Testis (tissue), 2 donors: ENCODE measurements at regions not wholly inside any gene's neighbourhood (a gene's known extent, or its start where the extent isn't known, plus 50 kb on each side); places are given as distances from the start of the nearest gene placed in this dataset.

Experiments used
- POLR2A ChIP-seq: fragments of 450-650 bp; IDR thresholded peaks from one replicate; pipeline ENCODE4 v1.6.1; 2017; ENCODE audit warnings: antibody characterized with exemption, mild to moderate bottlenecking, moderate library complexity
- TF ChIP-seq, protein P1 (sequence below), 3 experiments: fragments of 450-650 bp in 2 of 3; fragments of 200-600 bp in 1 of 3; sonication (generic) in 1 of 3; IDR thresholded peaks; one replicate each; pipeline ENCODE4 v1.5.1; 2016 to 2019; ENCODE audit warnings: antibody characterized with exemption in 3 of 3, mild to moderate bottlenecking in 2 of 3, moderate library complexity in 1 of 3

DNA sequence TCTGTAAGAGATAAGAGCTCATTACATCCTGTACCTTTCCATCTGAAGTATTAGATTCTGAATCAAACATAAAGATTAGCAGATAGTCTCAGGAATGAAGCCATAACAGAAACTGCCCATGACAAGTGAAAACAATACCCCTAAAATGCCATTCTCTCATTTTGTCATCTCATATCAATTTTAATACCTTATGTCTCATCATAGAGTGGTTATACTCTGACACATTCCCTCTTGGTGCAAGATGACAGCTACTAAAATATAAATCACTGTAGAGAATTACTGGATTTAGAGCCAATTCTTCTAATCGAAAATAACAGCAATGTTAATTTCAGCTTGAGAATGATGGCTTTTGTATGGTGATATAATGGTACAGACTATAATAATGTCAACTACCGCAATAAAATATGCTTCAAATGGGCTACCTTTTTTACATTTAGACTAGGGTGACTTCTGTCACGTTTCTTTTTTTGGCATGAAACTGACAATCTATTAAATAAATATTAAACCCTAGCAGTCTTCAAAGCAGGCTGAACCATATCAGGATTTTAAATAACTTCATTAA lies 125.1 kb upstream of the ITGA4 start:
- TF ChIP-seq, protein P1, sequence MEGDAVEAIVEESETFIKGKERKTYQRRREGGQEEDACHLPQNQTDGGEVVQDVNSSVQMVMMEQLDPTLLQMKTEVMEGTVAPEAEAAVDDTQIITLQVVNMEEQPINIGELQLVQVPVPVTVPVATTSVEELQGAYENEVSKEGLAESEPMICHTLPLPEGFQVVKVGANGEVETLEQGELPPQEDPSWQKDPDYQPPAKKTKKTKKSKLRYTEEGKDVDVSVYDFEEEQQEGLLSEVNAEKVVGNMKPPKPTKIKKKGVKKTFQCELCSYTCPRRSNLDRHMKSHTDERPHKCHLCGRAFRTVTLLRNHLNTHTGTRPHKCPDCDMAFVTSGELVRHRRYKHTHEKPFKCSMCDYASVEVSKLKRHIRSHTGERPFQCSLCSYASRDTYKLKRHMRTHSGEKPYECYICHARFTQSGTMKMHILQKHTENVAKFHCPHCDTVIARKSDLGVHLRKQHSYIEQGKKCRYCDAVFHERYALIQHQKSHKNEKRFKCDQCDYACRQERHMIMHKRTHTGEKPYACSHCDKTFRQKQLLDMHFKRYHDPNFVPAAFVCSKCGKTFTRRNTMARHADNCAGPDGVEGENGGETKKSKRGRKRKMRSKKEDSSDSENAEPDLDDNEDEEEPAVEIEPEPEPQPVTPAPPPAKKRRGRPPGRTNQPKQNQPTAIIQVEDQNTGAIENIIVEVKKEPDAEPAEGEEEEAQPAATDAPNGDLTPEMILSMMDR (IDR thresholded peaks at IDR 0.05) = no peak
- no peak for TF ChIP-seq POLR2A
